HG03571 (cell line): ENCODE measurements at regions not wholly inside any gene's neighbourhood (a gene's known extent, or its start where the extent isn't known, plus 50 kb on each side); places are given as distances from the start of the nearest gene placed in this dataset.

ENCODE experiments used
- ATAC-seq: cut with Tn5 transposase; IDR thresholded peaks from one replicate; pipeline ENCODE4 v1.9.1; 2021; ENCODE audit not compliant: unreplicated experiment

DNA sequence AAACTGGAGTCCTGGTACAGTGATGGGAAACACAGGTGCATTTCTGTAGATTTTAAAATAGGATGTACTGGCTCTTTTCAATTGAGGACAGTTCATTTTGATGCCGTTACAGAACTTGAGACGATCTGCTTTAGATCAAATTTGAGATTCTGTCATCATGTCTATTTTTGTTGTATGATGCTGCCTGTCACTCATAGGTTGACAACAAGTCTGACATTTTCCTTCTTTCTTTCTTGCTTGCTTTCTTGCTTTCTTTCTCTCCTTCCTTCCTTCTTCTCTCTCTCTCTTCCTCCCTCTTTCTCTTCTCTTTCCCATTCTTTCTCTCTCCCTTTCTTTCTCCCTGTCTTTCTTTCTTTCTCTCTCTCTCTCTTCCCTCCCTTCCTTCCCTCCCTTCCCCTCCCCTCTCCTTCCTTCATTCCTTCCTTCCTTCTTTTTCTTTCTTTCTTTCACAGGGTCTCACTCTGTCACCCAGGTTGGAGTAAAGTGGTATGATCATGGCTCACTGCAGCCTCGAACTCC lies 152.6 kb upstream of the SGK1 start:
- no peak for ATAC-seq

DNA sequence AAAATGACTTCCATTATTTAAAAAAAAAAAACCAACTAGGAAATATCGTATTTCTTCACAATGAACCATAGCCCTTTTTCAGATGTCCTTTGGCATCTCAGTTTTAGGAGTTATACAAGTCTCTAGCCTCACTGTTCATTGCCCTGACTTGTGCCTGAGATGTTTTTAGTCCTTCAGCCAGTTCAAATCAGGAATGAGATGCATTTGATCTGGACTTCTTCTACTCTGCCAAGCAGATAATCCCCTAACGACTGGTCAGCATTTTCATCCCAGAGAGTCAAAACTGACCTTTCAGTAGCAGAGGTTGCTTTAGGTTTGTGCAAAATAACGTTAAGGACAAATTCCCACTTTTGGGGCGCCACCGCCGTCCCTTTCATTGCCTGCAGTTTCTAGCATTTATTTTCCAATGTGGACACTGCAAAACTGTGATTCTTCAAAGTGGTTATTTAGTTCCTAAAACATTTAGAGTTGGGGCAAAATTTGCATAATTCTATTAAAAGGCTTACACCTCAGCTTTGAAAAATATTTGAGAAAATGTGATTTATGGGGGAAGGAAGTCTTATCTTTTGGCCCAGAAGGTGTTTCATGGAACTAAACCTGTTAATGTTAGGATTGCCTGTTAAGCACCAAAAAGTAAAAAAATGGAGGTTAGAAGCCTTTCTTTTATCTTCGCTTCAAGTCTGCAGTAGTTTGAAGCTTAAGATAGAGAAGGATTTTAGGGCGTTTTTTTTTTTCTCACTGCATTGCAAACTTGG lies 152.0 kb upstream of the SGK1 start:
- ATAC-seq: no peak

DNA sequence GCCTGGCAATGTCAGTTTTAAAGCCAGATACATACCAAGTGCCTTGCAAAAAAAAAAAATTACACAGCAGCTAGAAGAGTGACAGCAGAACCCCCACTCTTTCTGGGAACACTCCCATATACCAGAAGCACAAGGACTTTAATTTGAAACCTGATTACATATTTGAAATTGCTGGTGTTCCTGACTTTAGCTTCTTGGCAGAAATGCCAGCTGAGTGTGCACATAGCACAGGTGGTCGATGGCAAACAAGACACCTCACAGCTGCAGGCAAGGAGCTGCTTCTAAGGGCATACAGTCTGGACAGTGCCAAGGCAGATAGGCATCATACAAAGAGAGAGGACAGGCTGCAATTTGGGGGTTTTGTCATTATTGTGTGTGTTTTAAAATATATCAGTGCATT lies 150.7 kb upstream of the SGK1 start:
- no peak for ATAC-seq

DNA sequence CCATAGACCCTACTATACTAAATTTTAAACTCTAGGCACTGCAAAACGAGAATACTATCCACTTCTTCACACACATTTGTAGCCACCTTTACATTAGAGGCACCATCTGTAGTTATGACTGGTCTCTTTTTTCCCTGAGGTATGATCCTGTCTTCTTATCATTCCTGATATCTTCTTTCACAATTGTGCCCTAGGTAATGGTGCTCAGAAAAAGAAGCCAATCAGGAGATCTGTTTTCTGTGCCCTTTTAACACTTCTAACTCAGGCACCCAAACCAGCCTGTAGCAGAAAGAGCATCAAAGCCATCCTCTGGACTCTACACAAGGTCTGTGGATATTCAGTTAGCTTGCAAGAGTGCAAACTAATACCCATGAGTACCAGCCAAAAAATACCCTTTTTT lies 149.7 kb upstream of the SGK1 start:
- ATAC-seq: no peak

DNA sequence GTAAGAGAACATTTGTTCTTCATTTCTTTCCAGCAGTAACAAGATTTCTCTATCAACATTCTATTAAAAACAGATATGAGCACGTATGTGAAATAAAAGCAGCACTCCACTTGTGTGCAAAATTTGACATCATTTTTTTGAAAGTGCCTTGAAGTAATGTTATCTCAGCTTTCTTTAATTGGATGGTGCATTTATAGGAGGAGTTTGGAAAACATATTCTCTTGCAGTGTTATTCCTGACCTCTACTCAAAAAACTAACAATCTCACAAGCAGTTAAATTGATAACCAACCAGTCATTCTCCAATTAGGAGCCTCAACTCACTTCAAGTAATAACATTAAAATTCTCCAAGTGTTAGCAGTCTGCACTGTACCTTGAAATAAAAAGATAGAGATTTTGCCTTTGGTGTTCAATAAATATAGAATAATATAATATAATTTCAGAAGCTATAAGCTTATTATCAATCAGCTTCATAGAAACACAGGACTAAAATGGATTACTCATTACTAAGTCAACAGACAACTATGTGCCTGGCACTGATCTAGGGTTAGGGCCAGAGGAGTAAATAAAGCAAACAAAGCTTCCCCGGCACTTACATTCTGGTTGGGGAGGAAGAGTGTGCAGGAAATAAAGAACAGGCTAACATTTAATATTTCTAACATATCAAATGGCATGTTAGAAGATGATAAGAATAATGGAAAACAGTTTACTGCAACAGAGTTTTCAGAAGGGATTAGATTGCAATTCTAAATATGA lies 149.0 kb upstream of the SGK1 start:
- ATAC-seq: no peak

DNA sequence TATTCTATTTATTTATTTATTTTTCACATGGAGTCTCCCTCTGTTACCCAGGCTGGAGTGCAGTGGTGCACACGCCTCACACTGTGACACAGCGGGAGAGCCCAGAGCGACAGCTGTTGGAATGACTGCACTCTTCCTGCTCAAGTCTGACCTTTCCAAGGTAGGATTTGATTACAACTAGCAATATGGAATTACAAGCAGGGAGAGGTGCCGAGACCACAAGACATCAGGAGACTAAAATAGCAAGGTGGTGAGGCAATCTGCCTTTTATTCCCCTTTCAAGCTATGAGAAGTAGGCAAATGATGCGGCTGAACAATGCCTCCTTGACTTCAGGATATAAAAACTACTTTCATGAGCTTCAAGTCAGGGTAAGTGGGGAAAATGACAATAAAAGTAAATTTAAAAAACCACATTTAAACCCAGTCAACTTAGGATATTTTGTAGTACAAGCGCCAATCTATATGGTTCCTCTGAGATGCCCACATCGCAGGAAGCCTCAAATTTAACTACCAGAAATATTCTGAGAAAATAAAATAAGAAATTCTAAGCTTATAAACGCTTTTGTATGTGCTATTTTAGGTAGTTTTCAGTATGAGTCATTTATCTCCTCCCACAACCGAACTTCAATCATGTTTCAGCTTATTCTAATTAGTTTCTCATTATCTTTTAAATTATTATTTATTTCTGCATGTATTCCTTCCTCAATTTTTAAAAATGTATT lies 146.9 kb upstream of the SGK1 start:
- no peak for ATAC-seq

DNA sequence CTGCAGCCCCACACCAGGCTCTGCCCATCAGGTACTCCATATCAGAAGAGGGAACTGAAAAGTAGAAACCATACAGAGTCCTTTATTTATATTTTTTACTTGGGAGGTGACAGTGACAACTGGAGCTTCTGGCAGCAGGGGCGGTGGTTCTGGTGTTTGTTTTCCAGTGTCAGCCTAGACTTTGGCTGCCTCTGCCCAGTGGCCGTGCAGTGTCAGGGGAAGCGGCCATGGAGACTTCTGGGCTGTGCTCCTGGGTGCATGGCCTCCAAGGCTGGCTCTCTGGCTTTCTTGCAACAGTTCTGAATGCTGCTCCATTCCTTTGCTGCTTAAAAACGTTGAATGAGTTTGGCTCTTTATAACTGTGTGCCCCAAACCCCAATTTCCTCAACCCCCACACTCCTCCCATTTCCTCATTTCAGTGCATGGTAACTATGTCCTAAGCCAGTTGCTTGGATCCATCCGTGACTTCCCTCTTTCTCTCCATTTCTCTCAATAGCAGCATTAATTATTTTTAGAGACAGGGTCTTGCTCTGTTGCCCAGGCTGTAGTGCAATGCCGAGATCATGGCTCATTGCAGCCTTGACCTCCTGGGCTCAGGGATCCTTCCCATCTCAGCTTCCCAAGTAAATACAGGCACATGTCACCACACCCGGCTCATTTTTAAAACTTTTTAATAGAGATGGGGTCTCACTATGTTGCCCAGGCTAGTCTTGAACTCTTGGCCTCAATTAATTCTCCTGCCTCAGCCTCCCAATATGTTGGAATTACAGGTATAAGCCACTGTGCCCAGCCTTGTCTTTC lies 141.1 kb upstream of the SGK1 start:
- no peak for ATAC-seq

DNA sequence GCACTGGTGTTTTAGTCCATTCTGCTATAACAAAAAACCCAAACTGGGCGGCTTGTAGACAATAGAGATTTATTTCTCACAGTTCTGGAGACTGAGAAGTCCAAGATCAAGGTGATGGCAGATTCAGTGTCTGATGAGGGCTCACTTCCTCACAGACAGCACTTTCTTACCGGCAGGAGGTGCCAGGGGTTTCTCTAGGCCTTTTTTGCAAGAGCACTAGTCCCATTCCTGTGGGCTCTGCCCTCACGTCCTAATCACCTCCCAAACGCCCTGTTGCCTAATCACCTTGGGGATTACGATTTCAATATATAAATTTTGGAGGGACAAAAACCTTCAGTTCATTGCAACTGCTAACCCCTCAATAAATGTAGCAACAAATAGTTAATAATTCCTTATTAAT lies 140.0 kb upstream of the SGK1 start:
- ATAC-seq: no peak

DNA sequence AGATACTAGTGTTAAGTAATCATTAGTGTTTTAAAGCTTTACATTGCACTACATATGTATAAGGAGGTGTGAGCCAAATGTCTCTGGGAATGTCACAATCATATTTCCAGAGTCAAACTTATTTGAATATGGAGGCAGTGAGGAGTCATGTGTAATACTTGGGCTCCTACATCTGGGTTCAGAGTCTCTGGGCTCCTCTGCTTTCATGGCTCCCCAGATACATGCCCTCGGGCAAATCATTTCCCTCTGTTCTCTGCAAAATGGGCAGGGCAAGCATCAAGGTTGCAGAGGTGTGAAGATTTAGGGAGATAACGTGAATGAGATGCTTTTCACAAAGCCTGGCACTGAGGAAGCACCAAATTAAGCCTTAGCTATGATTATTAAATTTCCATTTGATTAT lies 138.3 kb upstream of the SGK1 start:
- ATAC-seq: no peak

DNA sequence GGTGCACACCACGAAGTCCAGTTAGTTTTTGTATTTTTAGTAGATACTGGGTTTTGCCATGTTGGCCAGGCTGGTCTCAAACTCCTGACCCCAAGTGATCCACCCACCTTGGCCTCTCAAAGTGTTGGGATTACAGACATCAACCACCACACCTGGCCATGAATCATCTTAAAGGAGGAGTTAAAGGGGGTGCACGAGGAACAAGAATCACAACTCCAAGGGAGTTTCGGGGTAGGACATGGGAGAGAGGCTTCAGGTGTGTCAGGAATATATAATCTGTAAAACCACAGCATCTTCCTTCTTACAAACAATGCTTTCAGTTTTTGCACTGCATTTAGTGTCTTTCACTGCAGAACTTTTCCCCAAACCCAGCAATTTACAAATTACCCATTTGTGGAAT lies 137.4 kb upstream of the SGK1 start:
- ATAC-seq: no peak

DNA sequence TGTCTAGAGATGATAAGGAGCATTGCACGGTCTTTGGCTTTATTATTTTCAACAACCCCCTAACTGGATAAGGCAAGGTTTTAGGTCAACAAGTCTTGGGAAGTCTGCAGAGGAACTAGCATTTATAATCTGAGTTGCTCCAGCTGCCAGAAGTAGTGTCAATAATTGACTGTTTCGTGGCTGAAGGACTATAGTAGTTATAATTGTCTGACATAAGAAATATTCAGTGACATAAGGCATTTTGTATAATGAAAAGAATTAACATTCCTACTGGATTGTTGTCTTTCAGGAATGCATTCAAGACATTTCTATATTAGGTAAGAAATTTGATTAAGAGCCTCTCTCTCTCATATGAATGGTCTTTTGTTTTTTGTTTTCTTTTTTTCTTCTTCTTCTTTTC lies 136.9 kb upstream of the SGK1 start:
- no peak for ATAC-seq

DNA sequence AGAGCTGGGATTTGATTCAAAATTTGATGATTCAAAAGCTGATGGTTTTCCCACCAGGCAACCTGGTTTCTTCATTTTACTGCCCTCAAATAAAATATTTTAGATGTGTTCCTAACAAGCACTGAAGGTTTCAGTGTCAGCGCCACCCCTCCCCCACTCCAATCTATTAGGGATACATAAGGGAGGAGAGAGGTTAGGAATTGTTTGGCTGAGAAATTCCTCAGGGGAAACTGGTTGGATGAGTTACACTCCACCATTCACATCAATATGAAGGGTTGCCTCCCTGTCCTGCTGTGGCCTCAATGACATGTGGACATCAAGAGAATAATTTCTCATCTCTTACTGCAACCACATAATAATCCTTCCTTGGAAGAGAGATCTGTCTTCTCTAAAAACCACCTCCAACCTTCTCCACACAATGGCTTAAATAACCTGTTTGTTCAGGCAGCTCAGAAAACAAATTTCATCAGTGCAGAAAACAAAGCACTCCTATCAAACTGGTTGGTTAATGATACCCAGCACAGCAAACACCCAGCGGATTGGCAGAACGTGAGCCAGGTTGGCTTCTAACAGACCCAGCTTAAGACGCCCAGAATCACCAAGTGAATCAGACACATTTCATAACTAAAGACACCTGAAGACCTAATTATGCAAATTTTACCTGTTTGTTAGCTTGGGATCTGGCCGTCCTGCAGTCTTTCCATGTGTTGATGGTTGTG lies 136.0 kb upstream of the SGK1 start:
- ATAC-seq: no peak

DNA sequence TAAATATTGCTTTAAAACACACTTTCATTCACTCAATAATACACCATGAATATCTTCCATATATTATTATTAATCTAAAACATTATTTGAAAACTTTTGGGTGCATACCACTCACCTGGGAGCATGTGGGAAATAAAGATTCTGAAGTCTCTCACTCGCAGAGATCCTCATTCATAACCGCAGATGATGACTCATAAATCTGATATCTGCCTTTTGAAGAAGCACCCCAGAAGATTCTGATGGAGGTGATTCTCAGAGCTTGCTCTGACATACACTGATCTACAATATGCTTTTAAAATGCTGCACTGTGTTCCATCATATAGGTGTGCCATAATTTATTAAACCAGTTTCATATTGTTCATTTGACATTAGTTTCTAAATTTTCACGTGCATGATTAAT lies 135.0 kb upstream of the SGK1 start:
- ATAC-seq: no peak

DNA sequence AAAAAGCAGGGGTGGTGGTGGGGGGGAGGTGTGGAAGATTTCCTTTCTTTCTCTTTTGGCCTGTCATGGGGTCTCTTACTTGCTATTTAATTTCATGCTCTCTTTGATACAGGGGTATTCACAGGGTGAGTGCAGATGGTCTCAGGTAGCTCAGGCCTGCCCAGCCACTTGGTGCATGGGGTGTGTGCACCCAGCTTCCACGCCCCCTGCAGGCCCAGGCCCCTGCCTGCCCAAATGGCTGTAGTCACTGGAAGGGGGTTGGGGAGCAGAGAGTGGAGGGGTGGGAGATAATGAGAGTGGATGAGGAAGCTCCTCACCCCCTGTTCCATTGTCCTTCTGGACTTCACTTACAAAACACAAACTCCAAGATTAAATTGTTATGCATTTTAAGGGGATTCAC lies 133.6 kb upstream of the SGK1 start:
- no peak for ATAC-seq

DNA sequence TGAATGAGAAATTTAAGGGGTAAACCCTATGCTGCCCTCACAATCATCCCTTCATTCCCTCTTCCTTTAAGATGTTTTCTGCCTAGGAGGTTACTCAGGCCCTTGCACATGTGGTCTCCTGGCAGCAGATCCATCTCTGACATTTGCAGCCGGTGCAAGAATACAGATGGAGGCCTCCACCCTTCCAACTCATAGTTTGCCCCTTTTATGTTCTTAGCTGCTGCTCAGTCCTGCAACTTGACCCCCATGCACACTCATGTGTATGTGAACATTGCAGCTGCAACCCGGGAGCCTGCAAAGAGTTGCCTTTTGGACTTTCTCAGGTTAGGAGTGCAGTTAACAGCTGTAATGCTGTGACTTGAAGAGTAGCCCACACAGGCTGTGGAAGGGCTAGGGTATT lies 131.9 kb upstream of the SGK1 start:
- no peak for ATAC-seq

DNA sequence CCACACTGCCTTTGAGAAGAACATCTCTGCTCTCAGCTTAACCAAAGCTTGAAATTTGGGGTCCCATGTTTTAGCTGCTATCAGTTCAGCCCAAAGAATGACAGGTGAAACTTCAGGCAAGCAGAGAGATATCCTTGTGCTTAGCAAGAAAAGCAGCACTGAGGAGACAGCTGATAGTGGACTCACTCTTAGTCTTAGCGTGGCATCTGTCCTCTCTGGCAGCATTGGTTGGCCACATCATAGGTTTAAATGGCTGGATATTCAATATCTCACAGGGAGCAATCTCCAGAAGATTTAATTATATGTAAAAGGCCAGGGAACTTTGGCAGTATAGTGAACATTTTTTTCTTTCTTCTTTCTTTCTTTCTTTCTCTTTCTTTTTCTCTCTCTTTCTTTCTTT lies 131.1 kb upstream of the SGK1 start:
- no peak for ATAC-seq

DNA sequence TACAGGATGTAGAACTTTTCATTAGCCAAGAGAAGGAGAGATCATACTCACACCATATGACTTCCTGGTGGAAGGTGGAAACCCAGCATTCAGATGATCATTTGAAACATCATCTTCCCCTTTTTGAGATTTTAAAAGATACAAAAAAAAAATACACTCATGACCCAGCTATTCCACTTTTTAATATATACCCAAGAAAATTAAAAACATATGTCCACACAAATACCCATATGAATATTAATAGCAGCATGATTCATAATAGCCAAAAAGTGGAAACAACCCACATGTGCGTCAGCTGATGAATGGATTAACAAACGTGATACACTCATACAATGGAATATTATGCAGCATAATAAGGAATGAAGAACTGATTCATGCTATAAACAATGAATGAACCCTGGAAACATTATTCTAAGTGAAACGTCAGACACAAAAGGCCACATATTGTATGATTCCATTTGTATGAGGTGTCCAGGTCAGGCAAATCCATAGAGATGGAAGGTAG lies 130.0 kb upstream of the SGK1 start:
- ATAC-seq: no peak

DNA sequence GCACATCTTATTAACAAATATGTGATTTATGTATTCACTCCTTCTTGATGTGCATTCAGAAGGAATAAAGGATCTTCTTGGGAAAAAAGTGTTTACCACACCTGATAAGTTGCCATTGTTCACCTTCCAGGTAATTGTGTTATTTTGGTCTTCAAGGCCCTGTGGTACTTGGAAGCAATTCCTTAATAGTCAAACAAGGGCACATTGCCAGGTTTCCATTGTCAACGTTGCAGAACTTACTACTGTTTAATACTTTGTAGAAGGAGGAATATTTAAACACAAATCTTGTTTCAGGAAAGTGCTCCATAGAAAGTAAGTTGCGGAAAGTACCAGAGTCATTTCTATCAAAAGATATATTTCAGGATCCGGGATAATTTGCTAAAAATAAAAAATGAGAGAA lies 129.5 kb upstream of the SGK1 start:
- ATAC-seq: no peak

DNA sequence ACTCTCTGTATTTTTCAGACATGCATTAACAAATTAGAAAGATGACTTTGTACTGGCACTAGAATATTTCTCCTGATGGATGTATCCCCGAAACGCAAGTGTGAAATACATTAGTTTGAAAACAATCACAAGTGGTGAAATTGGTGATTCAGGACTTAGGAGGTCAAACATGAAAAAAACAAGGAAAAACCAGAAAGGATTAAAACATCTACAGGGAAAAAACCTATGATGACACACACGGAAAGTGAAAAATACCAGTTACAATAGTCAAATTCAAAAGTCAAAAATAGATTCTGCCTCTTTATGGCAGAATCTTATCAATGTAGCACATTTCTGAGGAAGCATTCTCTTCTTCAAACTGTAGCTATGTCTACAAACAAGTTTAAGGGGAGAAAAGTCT lies 129.0 kb upstream of the SGK1 start:
- ATAC-seq: no peak

DNA sequence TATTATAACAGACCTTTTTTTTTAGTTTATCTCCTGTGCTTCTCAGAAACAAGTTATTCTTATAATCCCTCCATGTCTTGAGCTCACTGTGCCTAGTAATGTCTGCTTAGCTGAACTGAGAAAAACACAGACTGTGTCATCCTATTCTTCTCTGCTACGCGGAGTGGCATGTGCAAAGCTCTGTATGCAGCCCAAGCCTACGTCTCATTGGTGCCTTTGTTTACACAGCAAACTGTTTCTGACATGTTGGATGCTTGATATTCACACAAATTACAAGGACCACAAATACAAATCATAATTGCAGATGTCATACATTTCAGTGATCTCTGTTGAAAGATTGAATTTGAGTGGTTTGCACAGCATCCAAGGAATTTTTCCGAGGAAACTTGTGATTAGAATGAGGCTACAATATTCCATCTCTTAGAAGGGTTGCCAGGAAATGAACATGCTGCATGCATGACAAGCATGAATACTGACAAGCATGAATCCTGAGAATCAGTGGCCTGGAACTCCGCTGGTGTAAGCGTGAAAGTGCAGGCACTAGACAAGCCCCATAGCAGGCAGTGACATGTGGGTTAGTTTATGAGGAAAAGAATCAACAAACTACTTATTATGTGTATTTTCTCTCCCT lies 128.4 kb upstream of the SGK1 start:
- no peak for ATAC-seq
